Muscle of back (tissue), 3 donors: ENCODE measurements at regions not wholly inside any gene's neighbourhood (a gene's known extent, or its start where the extent isn't known, plus 50 kb on each side); places are given as distances from the start of the nearest gene placed in this dataset.

Experiments used
- DNase-seq, 3 donors: peaks; one replicate each; pipeline versions ENCODE4 v3.0.0 to v3.0.0-alpha.2; 2013

GRCh38 chr18:2030647-2031046 lies 540.7 kb downstream of the METTL4 start:
- no peak for DNase-seq

- DNase-seq, result peak in 2 of 3 donors; percentile 30 to 65
Measured at GRCh38 chr18:2032036-2032435, 539.3 kb downstream of the METTL4 start.

GRCh38 chr18:2035056-2035455 lies 536.2 kb downstream of the METTL4 start:
- no peak for DNase-seq

- no peak for DNase-seq
Measured at GRCh38 chr18:2036086-2036485, 535.2 kb downstream of the METTL4 start.

GRCh38 chr18:2040279-2040678 lies 531.0 kb downstream of the METTL4 start:
- DNase-seq, result no peak

GRCh38 chr18:2049986-2050385 lies 521.3 kb downstream of the METTL4 start:
- DNase-seq, result peak in 1 of 3 donors; percentile 35

- no peak for DNase-seq
Measured at GRCh38 chr18:2050702-2051201, 520.6 kb downstream of the METTL4 start.

- DNase-seq, result no peak
Measured at GRCh38 chr18:2053490-2054089, 517.7 kb downstream of the METTL4 start.

- peak in 1 of 3 donors; percentile 46 for DNase-seq
Measured at GRCh38 chr18:2059336-2059735, 512.0 kb downstream of the METTL4 start.

- DNase-seq, result peak; percentile 61 to 87 (median 69)
Measured at GRCh38 chr18:2060086-2060485, 511.2 kb downstream of the METTL4 start.

GRCh38 chr18:2070631-2071030 lies 500.7 kb downstream of the METTL4 start:
- peak in 1 of 3 donors; percentile 32 for DNase-seq

GRCh38 chr18:2075499-2075898 lies 495.8 kb downstream of the METTL4 start:
- DNase-seq, result no peak

- no peak for DNase-seq
Measured at GRCh38 chr18:2082676-2083075, 488.6 kb downstream of the METTL4 start.

GRCh38 chr18:2083691-2084090 lies 487.6 kb downstream of the METTL4 start:
- DNase-seq, result no peak

GRCh38 chr18:2086439-2086838 lies 484.9 kb downstream of the METTL4 start:
- DNase-seq, result no peak

GRCh38 chr18:2087877-2088673 lies 483.2 kb downstream of the METTL4 start:
- DNase-seq, result peak in 2 of 3 donors; percentile 38 to 76

GRCh38 chr18:2089396-2089795 lies 481.9 kb downstream of the METTL4 start:
- DNase-seq, result no peak

GRCh38 chr18:2091937-2092336 lies 479.4 kb downstream of the METTL4 start:
- no peak for DNase-seq

GRCh38 chr18:2096551-2096950 lies 474.8 kb downstream of the METTL4 start:
- no peak for DNase-seq

GRCh38 chr18:2100694-2101213 lies 470.6 kb downstream of the METTL4 start:
- DNase-seq, result no peak

GRCh38 chr18:2102022-2102421 lies 469.3 kb downstream of the METTL4 start:
- DNase-seq, result no peak

GRCh38 chr18:2103299-2103698 lies 468.0 kb downstream of the METTL4 start:
- DNase-seq, result no peak
